ENCODE measurements at regions not wholly inside any gene's neighbourhood (a gene's known extent, or its start where the extent isn't known, plus 50 kb on each side); places are given as distances from the start of the nearest gene placed in this dataset.

DNA sequence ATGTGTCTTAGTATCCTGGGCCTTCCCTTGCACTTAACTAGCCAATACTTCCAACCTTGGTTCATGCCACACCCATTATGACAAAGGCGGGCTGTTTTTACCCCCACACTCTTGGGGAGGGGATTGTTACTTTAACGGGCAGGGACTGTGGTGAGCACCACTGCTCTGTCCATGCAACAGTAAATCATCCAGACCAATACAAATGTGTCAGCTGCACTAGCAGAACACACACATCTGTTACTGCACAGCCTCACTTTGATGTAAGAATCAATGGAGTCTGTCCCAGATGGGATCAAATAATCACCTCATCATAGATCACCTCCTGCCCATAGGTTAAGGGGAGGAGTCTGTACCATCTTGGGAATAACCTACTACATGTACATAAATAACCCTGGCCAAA lies 58.1 kb downstream of the NPAP1 start:
- TF ChIP-seq, protein P1, sequence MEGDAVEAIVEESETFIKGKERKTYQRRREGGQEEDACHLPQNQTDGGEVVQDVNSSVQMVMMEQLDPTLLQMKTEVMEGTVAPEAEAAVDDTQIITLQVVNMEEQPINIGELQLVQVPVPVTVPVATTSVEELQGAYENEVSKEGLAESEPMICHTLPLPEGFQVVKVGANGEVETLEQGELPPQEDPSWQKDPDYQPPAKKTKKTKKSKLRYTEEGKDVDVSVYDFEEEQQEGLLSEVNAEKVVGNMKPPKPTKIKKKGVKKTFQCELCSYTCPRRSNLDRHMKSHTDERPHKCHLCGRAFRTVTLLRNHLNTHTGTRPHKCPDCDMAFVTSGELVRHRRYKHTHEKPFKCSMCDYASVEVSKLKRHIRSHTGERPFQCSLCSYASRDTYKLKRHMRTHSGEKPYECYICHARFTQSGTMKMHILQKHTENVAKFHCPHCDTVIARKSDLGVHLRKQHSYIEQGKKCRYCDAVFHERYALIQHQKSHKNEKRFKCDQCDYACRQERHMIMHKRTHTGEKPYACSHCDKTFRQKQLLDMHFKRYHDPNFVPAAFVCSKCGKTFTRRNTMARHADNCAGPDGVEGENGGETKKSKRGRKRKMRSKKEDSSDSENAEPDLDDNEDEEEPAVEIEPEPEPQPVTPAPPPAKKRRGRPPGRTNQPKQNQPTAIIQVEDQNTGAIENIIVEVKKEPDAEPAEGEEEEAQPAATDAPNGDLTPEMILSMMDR (IDR thresholded peaks at IDR 0.05; ENCODE audit: insufficient read depth, low read depth, low read length): no peak
- TF ChIP-seq EZH2 (IDR thresholded peaks at IDR 0.05; ENCODE audit: insufficient read depth, low read length): no peak
